Calu3 (cell line): ENCODE measurements at regions not wholly inside any gene's neighbourhood (a gene's known extent, or its start where the extent isn't known, plus 50 kb on each side); places are given as distances from the start of the nearest gene placed in this dataset.

ENCODE experiments used
- BruUV-seq: library from RNA; stranded (reverse); fragments of 400-500 nt; replicated peaks from 2 replicates; lab custom pipeline; 2021; lab: Mats Ljungman, UMichigan
- CTCF ChIA-PET: fragments of 300-600 bp; sonication (Branson Sonifier 250); formaldehyde crosslinking; loops from one replicate; lab custom pipeline; 2022; ENCODE audit warnings: antibody characterized with exemption; lab: Charles Lee
- DNase-seq: peaks from one replicate; pipeline ENCODE4 v3.0.0; 2022
- H3K27ac Mint-ChIP-seq: one replicate; pipeline ENCODE4 v1.8.0; 2022; ENCODE audit warnings: mixed read lengths; ENCODE audit not compliant: unreplicated experiment
- H3K27me3 Mint-ChIP-seq: one replicate; pipeline ENCODE4 v1.8.0; 2022; ENCODE audit warnings: mixed read lengths; ENCODE audit not compliant: unreplicated experiment
- H3K36me3 Mint-ChIP-seq: one replicate; pipeline ENCODE4 v1.8.0; 2022; ENCODE audit warnings: mild to moderate bottlenecking, moderate library complexity, mixed read lengths; ENCODE audit not compliant: insufficient read depth, unreplicated experiment
- H3K4me1 Mint-ChIP-seq: one replicate; pipeline ENCODE4 v1.8.0; 2022; ENCODE audit warnings: mild to moderate bottlenecking, low read depth, mixed read lengths; ENCODE audit not compliant: unreplicated experiment
- H3K4me3 Mint-ChIP-seq: one replicate; pipeline ENCODE4 v1.8.0; 2022; ENCODE audit warnings: mild to moderate bottlenecking, low read depth, moderate library complexity, mixed read lengths; ENCODE audit not compliant: unreplicated experiment
- H3K9me3 Mint-ChIP-seq: one replicate; pipeline ENCODE4 v1.8.0; 2022; ENCODE audit warnings: low read depth, mixed read lengths; ENCODE audit not compliant: unreplicated experiment
- CTCF ChIP-seq: fragments of 200-600 bp; IDR thresholded peaks from one replicate; pipeline ENCODE4 v1.8.0; 2022; ENCODE audit warnings: antibody characterized with exemption; ENCODE audit not compliant: unreplicated experiment
- intact Hi-C: fragments of 100-400 bp; cut with micrococcal nuclease; formaldehyde crosslinking; loops from one replicate; pipeline ENCODE4 v1.10.0; 2022; ENCODE audit not compliant: unreplicated experiment

GRCh38 chr4:141840299-141840986, 204.1 kb downstream of the IL15 start:
- H3K4me1 Mint-ChIP-seq, result no peaks in the 10 kb centered on the region
- CTCF ChIA-PET, result no interaction called here
- H3K27ac Mint-ChIP-seq, result no peak overlapping the region
- no peak for DNase-seq
- intact Hi-C loops, result loop anchor here (10.0 kb wide), 1 partner anchor 126 kb away; no protein-coding TSS in a partner anchor
- H3K36me3 Mint-ChIP-seq, result no peaks in the 10 kb centered on the region
- no peak overlapping the region for H3K4me3 Mint-ChIP-seq
- no TSS peak for BruUV-seq
- TF ChIP-seq CTCF, result no peak
- H3K9me3 Mint-ChIP-seq, result no peaks in the 10 kb centered on the region
- no peaks in the 10 kb centered on the region for H3K27me3 Mint-ChIP-seq

- no peaks in the 10 kb centered on the region for H3K27me3 Mint-ChIP-seq
- H3K36me3 Mint-ChIP-seq, result no peaks in the 10 kb centered on the region
- CTCF ChIA-PET, result no interaction called here
- no peak overlapping the region for H3K4me3 Mint-ChIP-seq
- H3K4me1 Mint-ChIP-seq, result no peaks in the 10 kb centered on the region
- DNase-seq, result no peak
- no peak overlapping the region for H3K27ac Mint-ChIP-seq
- BruUV-seq, result no TSS peak
- TF ChIP-seq CTCF, result no peak
- no peaks in the 10 kb centered on the region for H3K9me3 Mint-ChIP-seq
- intact Hi-C loops, result loop anchor here (10.0 kb wide), 1 partner anchor 128 kb away; no protein-coding TSS in a partner anchor
Measured at GRCh38 chr4:141843136-141843535, 206.8 kb downstream of the IL15 start.

GRCh38 chr4:141845901-141846300, 209.5 kb downstream of the IL15 start:
- no peak overlapping the region for H3K4me3 Mint-ChIP-seq
- H3K27ac Mint-ChIP-seq, result no peak overlapping the region
- BruUV-seq, result no TSS peak
- no peak for TF ChIP-seq CTCF
- CTCF ChIA-PET, result no interaction called here
- intact Hi-C loops, result loop anchor here (10.0 kb wide), 1 partner anchor 131 kb away; no protein-coding TSS in a partner anchor
- H3K27me3 Mint-ChIP-seq, result no peaks in the 10 kb centered on the region
- H3K9me3 Mint-ChIP-seq, result peaks cover 2% of the 10 kb centered on the region
- H3K36me3 Mint-ChIP-seq, result no peaks in the 10 kb centered on the region
- peaks cover 7% of the 10 kb centered on the region for H3K4me1 Mint-ChIP-seq
- no peak for DNase-seq

- Mint-ChIP-seq H3K27me3 (no peaks in the 10 kb centered on the region), H3K9me3 (peaks cover 2% of the 10 kb centered on the region), H3K27ac (no peak overlapping the region), H3K36me3 (no peaks in the 10 kb centered on the region), H3K4me3 (no peak overlapping the region), H3K4me1 (peaks cover 17% of the 10 kb centered on the region)
- no TSS peak for BruUV-seq
- no peak for DNase-seq
- CTCF ChIA-PET, result no interaction called here
- TF ChIP-seq CTCF, result no peak
- intact Hi-C loops, result loop anchor here (10.0 kb wide), 1 partner anchor 135 kb away; no protein-coding TSS in a partner anchor
Measured at GRCh38 chr4:141849367-141849766, 213.0 kb downstream of the IL15 start.
